Heart left ventricle (tissue), 16 donors: ENCODE measurements at regions not wholly inside any gene's neighbourhood (a gene's known extent, or its start where the extent isn't known, plus 50 kb on each side); places are given as distances from the start of the nearest gene placed in this dataset.

ENCODE experiments used
- ATAC-seq, 4 donors: fragments of 200-7000 bp; cut with Tn5 transposase; one replicate each; pipeline ENCODE4 v1.9.1; 2020 to 2022; ENCODE audit warnings: moderate library complexity in 4 of 4, mild to moderate bottlenecking in 3 of 4, moderate number of reproducible peaks in 1 of 4
- DNase-seq, 5 donors: peaks; one replicate each; pipeline ENCODE4 v3.0.0-alpha.2; 2020
- H3K27ac ChIP-seq, 12 donors: fragments of 200-600 bp; sonication (generic) in 4 of 12; one replicate each; pipeline versions ENCODE4 v1.5.0 to v1.8.0; 2016 to 2022; ENCODE audit warnings: mild to moderate bottlenecking in 2 of 12
- H3K27me3 ChIP-seq, 9 donors: fragments of 200-600 bp; sonication (generic) in 2 of 9; one replicate each; pipeline versions ENCODE4 v1.5.1 to v1.8.0; 2016 to 2022; ENCODE audit warnings: mild to moderate bottlenecking in 3 of 9
- H3K36me3 ChIP-seq, 9 donors: fragments of 200-600 bp; sonication (generic) in 2 of 9; one replicate each; pipeline versions ENCODE4 v1.5.0 to v1.8.0; 2018 to 2022; ENCODE audit warnings: mild to moderate bottlenecking in 2 of 9
- H3K4me1 ChIP-seq, 12 donors: fragments of 200-600 bp; sonication (generic) in 4 of 12; one replicate each; pipeline versions ENCODE4 v1.5.0 to v1.8.0; 2016 to 2022; ENCODE audit warnings: mild to moderate bottlenecking in 3 of 12
- H3K4me3 ChIP-seq, 12 donors: fragments of 200-600 bp; sonication (generic) in 4 of 12; one replicate each; pipeline versions ENCODE4 v1.5.0 to v1.8.0; 2017 to 2022; ENCODE audit warnings: mild to moderate bottlenecking in 9 of 12, moderate library complexity in 4 of 12
- H3K9me3 ChIP-seq, 12 donors: fragments of 200-600 bp; sonication (generic) in 4 of 12; one replicate each; pipeline versions ENCODE4 v1.5.0 to v1.8.0; 2016 to 2022; ENCODE audit warnings: mild to moderate bottlenecking in 1 of 12
- POLR2A ChIP-seq, 2 donors: fragments of 450-650 bp; IDR thresholded peaks; one replicate each; pipeline ENCODE4 v1.6.1; 2017; ENCODE audit warnings: antibody characterized with exemption in 2 of 2, mild to moderate bottlenecking in 2 of 2, moderate library complexity in 2 of 2
- WGBS, 4 donors: extraction: QIAGEN DNeasy Blood & Tissue Kit in 2 of 4; methylation state at CpG; one replicate each; pipeline versions ENCODE4 v1.1.5 to v1.1.7; 2013 to 2018; 5-methylcytosine and 5-hydroxymethylcytosine counted together
- intact Hi-C, 10 donors: fragments of 100-400 bp; cut with DNase I; formaldehyde crosslinking; loops; one replicate each; pipeline versions ENCODE4 v1.11.1 to v1.14.2; 2022
- TF ChIP-seq, protein P1 (sequence below), 12 donors: fragments of 200-600 bp; sonication (generic) in 4 of 12; IDR thresholded peaks; one replicate each; pipeline versions ENCODE4 v1.5.0 to v1.8.0; 2018 to 2022; ENCODE audit warnings: antibody characterized with exemption in 12 of 12, mild to moderate bottlenecking in 5 of 12
- donor health status: ischemic (EF 13 %, LVEDD 7.1; RV severe dilation, severe dysfunction).
- donor health status: healthy with polysubstance abuse.
- donor health status: DM: no; HTN: yes; CAD: no.
- donor health status: DM: no; HTN: no; CAD: no.
- donor health status: ischemic (EF 25% LVEDD 6.9; RV normal size, moderate dysfunction).
- donor health status: ischemic (EF 25% LVEDD 5.7; RV mildly dilated, moderate dysfunction).
- donor health status: healthy.
- donor health status: DM: yes; HTN: yes; CAD: no.
- donor health status: ischemic (EF 35%, LVEDD 5.7; RV mildly dilated, moderate dysfunction).
- donor health status: nonischemic (EF 11% LVEDD 7.7; RV severe dilation, severe dysfunction).
- donor health status: DM: yes; HTN: yes; CAD: no.
- donor health status: PGD.
- donor health status: ischemic (EF 29% LVEDD 5.4; RV normal size, mild dysfunction).
- donor health status: nonischemic (EF 23%, LVEDD 6.1; RV moderate dilation, normal function).

- no peak for DNase-seq
- intact Hi-C loops = loop anchor here in 1 of 10 donors (10.0 kb wide), 1 partner anchor 227 kb away; no protein-coding TSS in a partner anchor
- H3K9me3 ChIP-seq = no peaks in the 10 kb centered on the region
- H3K36me3 ChIP-seq = no peaks in the 10 kb centered on the region
- no peak overlapping the region for H3K27ac ChIP-seq
- no peak for ATAC-seq
- no peaks in the 10 kb centered on the region for H3K27me3 ChIP-seq
- H3K4me1 ChIP-seq = no peaks in the 10 kb centered on the region
- WGBS, 4 donors = 84 to 93% (median 86%) methylated on average over 2 of the region's 2 CpGs
- TF ChIP-seq, protein P1, sequence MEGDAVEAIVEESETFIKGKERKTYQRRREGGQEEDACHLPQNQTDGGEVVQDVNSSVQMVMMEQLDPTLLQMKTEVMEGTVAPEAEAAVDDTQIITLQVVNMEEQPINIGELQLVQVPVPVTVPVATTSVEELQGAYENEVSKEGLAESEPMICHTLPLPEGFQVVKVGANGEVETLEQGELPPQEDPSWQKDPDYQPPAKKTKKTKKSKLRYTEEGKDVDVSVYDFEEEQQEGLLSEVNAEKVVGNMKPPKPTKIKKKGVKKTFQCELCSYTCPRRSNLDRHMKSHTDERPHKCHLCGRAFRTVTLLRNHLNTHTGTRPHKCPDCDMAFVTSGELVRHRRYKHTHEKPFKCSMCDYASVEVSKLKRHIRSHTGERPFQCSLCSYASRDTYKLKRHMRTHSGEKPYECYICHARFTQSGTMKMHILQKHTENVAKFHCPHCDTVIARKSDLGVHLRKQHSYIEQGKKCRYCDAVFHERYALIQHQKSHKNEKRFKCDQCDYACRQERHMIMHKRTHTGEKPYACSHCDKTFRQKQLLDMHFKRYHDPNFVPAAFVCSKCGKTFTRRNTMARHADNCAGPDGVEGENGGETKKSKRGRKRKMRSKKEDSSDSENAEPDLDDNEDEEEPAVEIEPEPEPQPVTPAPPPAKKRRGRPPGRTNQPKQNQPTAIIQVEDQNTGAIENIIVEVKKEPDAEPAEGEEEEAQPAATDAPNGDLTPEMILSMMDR (IDR thresholded peaks at IDR 0.05) = no peak
- TF ChIP-seq POLR2A (IDR thresholded peaks at IDR 0.05) = no peak
- no peak overlapping the region for H3K4me3 ChIP-seq
These were observed 65.8 kb downstream of the SLIT2 start for GRCh38 chr4:20317424-20317985.

GRCh38 chr4:20318001-20318908, 66.5 kb downstream of the SLIT2 start:
- intact Hi-C loops = loop anchor here in 1 of 10 donors (10.0 kb wide), 1 partner anchor 227 kb away; no protein-coding TSS in a partner anchor
- H3K9me3 ChIP-seq = no peaks in the 10 kb centered on the region
- no peak for ATAC-seq
- no peak overlapping the region for H3K4me3 ChIP-seq
- H3K4me1 ChIP-seq = no peaks in the 10 kb centered on the region
- H3K27me3 ChIP-seq = no peaks in the 10 kb centered on the region
- no peak for TF ChIP-seq POLR2A (IDR thresholded peaks at IDR 0.05)
- TF ChIP-seq, protein P1 (IDR thresholded peaks at IDR 0.05) = no peak
- 83 to 89% (median 85%) methylated on average over 8 of the region's 8 CpGs for WGBS, 4 donors
- no peak for DNase-seq
- no peaks in the 10 kb centered on the region for H3K36me3 ChIP-seq
- H3K27ac ChIP-seq = no peak overlapping the region

DNA sequence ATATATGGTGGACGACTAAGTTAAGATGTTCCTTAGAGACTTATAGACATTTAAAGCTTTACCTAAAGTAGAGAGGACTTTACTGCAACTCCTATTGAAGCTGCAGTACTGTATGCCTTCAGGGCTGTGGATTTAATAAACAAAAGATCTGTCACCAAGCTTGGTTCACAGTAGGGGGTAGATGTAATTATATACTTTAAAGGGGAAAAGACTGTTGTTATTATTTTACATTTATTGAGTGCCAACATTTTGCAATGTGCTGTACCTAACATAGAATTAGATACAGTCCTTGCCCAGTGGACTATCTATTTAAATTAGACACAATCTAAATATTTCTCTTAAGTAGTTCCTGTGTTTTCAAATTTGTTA, 67.2 kb downstream of the SLIT2 start:
- no peak for TF ChIP-seq POLR2A (IDR thresholded peaks at IDR 0.05)
- TF ChIP-seq, protein P1 (IDR thresholded peaks at IDR 0.05) = no peak
- WGBS, 4 donors = 64 to 78% (median 77%) methylated on average over 1 of the region's 1 CpG
- H3K4me1 ChIP-seq = no peaks in the 10 kb centered on the region
- intact Hi-C loops = loop anchor here in 1 of 10 donors (10.0 kb wide), 1 partner anchor 226 kb away; no protein-coding TSS in a partner anchor
- no peaks in the 10 kb centered on the region for H3K9me3 ChIP-seq
- ATAC-seq = no peak
- H3K27me3 ChIP-seq = no peaks in the 10 kb centered on the region
- H3K4me3 ChIP-seq = no peak overlapping the region
- DNase-seq = no peak
- no peaks in the 10 kb centered on the region for H3K36me3 ChIP-seq
- no peak overlapping the region for H3K27ac ChIP-seq
